ENCODE measurements at regions not wholly inside any gene's neighbourhood (a gene's known extent, or its start where the extent isn't known, plus 50 kb on each side); places are given as distances from the start of the nearest gene placed in this dataset.

- BruUV-seq (replicated peaks): no TSS peak
- peak; percentile 69 for DNase-seq (ENCODE audit: unreplicated experiment)
- ChIA-PET POLR2A (interaction anchor here (0.7 to 5.5 kb wide), 17 partner anchors 8 to 369 kb away, joined by 3 to 43 read pairs (median 4); partner anchors contain the start of gene SIPA1L2), CTCF (interaction anchor here (0.6 to 3.0 kb wide), 4 partner anchors 27 to 821 kb away, joined by 3 to 16 read pairs (median 3); no protein-coding TSS in a partner anchor)
- Mint-ChIP-seq H3K27ac (ENCODE audit: low read depth, unreplicated experiment) (peak overlapping the region; percentile 47), H3K9me3 (ENCODE audit: unreplicated experiment) (no peaks in the 10 kb centered on the region), H3K27me3 (ENCODE audit: insufficient read depth, unreplicated experiment) (no peaks in the 10 kb centered on the region), H3K4me1 (ENCODE audit: insufficient read depth, unreplicated experiment) (peaks cover 40% of the 10 kb centered on the region), H3K4me3 (ENCODE audit: unreplicated experiment) (no peak overlapping the region), H3K36me3 (ENCODE audit: insufficient read depth, unreplicated experiment) (peaks cover 19% of the 10 kb centered on the region)
- intact Hi-C loops (cut with micrococcal nuclease): loop anchor here (10.0 kb wide), 1 partner anchor 286 kb away; no protein-coding TSS in a partner anchor
- no peak for TF ChIP-seq CTCF (IDR thresholded peaks at IDR 0.05; ENCODE audit: unreplicated experiment)
Observed at GRCh38 chr1:232511172-232511571, 118.8 kb downstream of the SIPA1L2 start.

GRCh38 chr1:232510367-232511110 is 119.4 kb downstream of the SIPA1L2 start:
- POLR2A ChIA-PET: interaction anchor here (0.7 to 5.5 kb wide), 19 partner anchors 7 to 368 kb away, joined by 3 to 43 read pairs (median 4); partner anchors contain the start of gene SIPA1L2
- Mint-ChIP-seq H3K9me3 (ENCODE audit: unreplicated experiment) (no peaks in the 10 kb centered on the region), H3K27ac (ENCODE audit: low read depth, unreplicated experiment) (peak overlapping the region; percentile 47), H3K4me1 (ENCODE audit: insufficient read depth, unreplicated experiment) (peaks cover 40% of the 10 kb centered on the region), H3K36me3 (ENCODE audit: insufficient read depth, unreplicated experiment) (peaks cover 15% of the 10 kb centered on the region), H3K27me3 (ENCODE audit: insufficient read depth, unreplicated experiment) (no peaks in the 10 kb centered on the region), H3K4me3 (ENCODE audit: unreplicated experiment) (no peak overlapping the region)
- CTCF ChIA-PET: interaction anchor here (0.6 to 3.0 kb wide), 6 partner anchors 20 to 820 kb away, joined by 3 to 16 read pairs (median 3); no protein-coding TSS in a partner anchor
- intact Hi-C loops (cut with micrococcal nuclease): loop anchor here (10.0 kb wide), 1 partner anchor 286 kb away; no protein-coding TSS in a partner anchor
- BruUV-seq (replicated peaks): no TSS peak
- DNase-seq (ENCODE audit: unreplicated experiment): peak; percentile 58
- no peak for TF ChIP-seq CTCF (IDR thresholded peaks at IDR 0.05; ENCODE audit: unreplicated experiment)

- H3K4me1 Mint-ChIP-seq (ENCODE audit: insufficient read depth, unreplicated experiment): peaks cover 40% of the 10 kb centered on the region
- peak; percentile 74 for DNase-seq (ENCODE audit: unreplicated experiment)
- CTCF ChIA-PET: interaction anchor here (0.6 to 3.0 kb wide), 7 partner anchors 11 to 752 kb away, joined by 3 to 16 read pairs (median 4); no protein-coding TSS in a partner anchor
- no peaks in the 10 kb centered on the region for H3K9me3 Mint-ChIP-seq (ENCODE audit: unreplicated experiment)
- H3K27ac Mint-ChIP-seq (ENCODE audit: low read depth, unreplicated experiment): peak overlapping the region; percentile 70
- intact Hi-C loops (cut with micrococcal nuclease): no loop called here
- peaks cover 8% of the 10 kb centered on the region for H3K36me3 Mint-ChIP-seq (ENCODE audit: insufficient read depth, unreplicated experiment)
- no peak overlapping the region for H3K4me3 Mint-ChIP-seq (ENCODE audit: unreplicated experiment)
- no peak for TF ChIP-seq CTCF (IDR thresholded peaks at IDR 0.05; ENCODE audit: unreplicated experiment)
- H3K27me3 Mint-ChIP-seq (ENCODE audit: insufficient read depth, unreplicated experiment): no peaks in the 10 kb centered on the region
- BruUV-seq (replicated peaks): no TSS peak
- POLR2A ChIA-PET: interaction anchor here (0.6 to 5.5 kb wide), 11 partner anchors 20 to 642 kb away, joined by 3 to 43 read pairs (median 4); no protein-coding TSS in a partner anchor
Observed at GRCh38 chr1:232509570-232509969, 120.4 kb downstream of the SIPA1L2 start.

- no peaks in the 10 kb centered on the region for H3K27me3 Mint-ChIP-seq (ENCODE audit: insufficient read depth, unreplicated experiment)
- no peak overlapping the region for H3K4me3 Mint-ChIP-seq (ENCODE audit: unreplicated experiment)
- DNase-seq (ENCODE audit: unreplicated experiment): peak; percentile 40
- intact Hi-C loops (cut with micrococcal nuclease): no loop called here
- ChIA-PET POLR2A (interaction anchor here (0.6 to 5.5 kb wide), 11 partner anchors 16 to 591 kb away, joined by 3 to 43 read pairs (median 4); no protein-coding TSS in a partner anchor), CTCF (interaction anchor here (0.7 to 3.0 kb wide), 7 partner anchors 22 to 638 kb away, joined by 3 to 16 read pairs (median 4); no protein-coding TSS in a partner anchor)
- no peaks in the 10 kb centered on the region for H3K9me3 Mint-ChIP-seq (ENCODE audit: unreplicated experiment)
- TF ChIP-seq CTCF (IDR thresholded peaks at IDR 0.05; ENCODE audit: unreplicated experiment): peak; percentile 5
- peaks cover 40% of the 10 kb centered on the region for H3K4me1 Mint-ChIP-seq (ENCODE audit: insufficient read depth, unreplicated experiment)
- peak overlapping the region; percentile 70 for H3K27ac Mint-ChIP-seq (ENCODE audit: low read depth, unreplicated experiment)
- H3K36me3 Mint-ChIP-seq (ENCODE audit: insufficient read depth, unreplicated experiment): no peaks in the 10 kb centered on the region
- BruUV-seq (replicated peaks): no TSS peak
Observed at GRCh38 chr1:232508130-232508701, 121.7 kb downstream of the SIPA1L2 start.

All from MCF 10A (cell line).